HEK293T (cell line): ENCODE measurements at regions not wholly inside any gene's neighbourhood (a gene's known extent, or its start where the extent isn't known, plus 50 kb on each side); places are given as distances from the start of the nearest gene placed in this dataset.

Experiments
- CTCF ChIA-PET: fragments of 350-600 bp; formaldehyde crosslinking; extraction: SDS; loops from one replicate; lab custom pipeline; 2021; ENCODE audit warnings: antibody characterized with exemption, inconsistent platforms; lab: Yijun Ruan, JAX
- POLR2A ChIA-PET: fragments of 350-600 bp; formaldehyde crosslinking; extraction: SDS; loops from one replicate; lab custom pipeline; 2020; ENCODE audit warnings: antibody characterized with exemption, inconsistent platforms; lab: Yijun Ruan, JAX
- DNase-seq: peaks from one replicate; pipeline ENCODE4 v3.0.0; 2012; ENCODE audit warnings: mixed read lengths; ENCODE audit errors: extremely low spot score
- ARNT ChIP-seq: fragments of 450-650 bp; IDR thresholded peaks from 2 replicates; pipeline ENCODE4 v1.6.1; 2017; ENCODE audit warnings: mild to moderate bottlenecking
- BHLHE40 ChIP-seq: fragments of 450-650 bp; IDR thresholded peaks from 2 replicates; pipeline ENCODE4 v1.6.1; 2016; ENCODE audit warnings: mild to moderate bottlenecking, moderate library complexity, borderline replicate concordance
- CTBP1 ChIP-seq: fragments of 450-650 bp; IDR thresholded peaks from 2 replicates; pipeline ENCODE4 v1.6.1; 2016; ENCODE audit warnings: borderline replicate concordance
- ELF4 ChIP-seq: fragments of 450-650 bp; IDR thresholded peaks from 2 replicates; pipeline ENCODE4 v1.6.1; 2017; ENCODE audit warnings: antibody characterized with exemption
- FOXA1 ChIP-seq: fragments of 450-650 bp; IDR thresholded peaks from 2 replicates; pipeline ENCODE4 v1.6.1; 2016; ENCODE audit warnings: mild to moderate bottlenecking
- FOXK2 ChIP-seq: fragments of 450-650 bp; IDR thresholded peaks from 2 replicates; pipeline ENCODE4 v1.6.1; 2016; ENCODE audit warnings: mild to moderate bottlenecking
- FOXM1 ChIP-seq: fragments of 450-650 bp; IDR thresholded peaks from 2 replicates; pipeline ENCODE4 v1.6.1; 2017; ENCODE audit warnings: mild to moderate bottlenecking, borderline replicate concordance
- HDGF ChIP-seq: fragments of 450-650 bp; IDR thresholded peaks from 2 replicates; pipeline ENCODE4 v1.6.1; 2017; ENCODE audit warnings: antibody characterized with exemption, borderline replicate concordance
- L3MBTL2 ChIP-seq: fragments of 450-650 bp; conservative IDR thresholded peaks from 2 replicates; pipeline ENCODE4 v1.6.1; 2016; ENCODE audit warnings: mild to moderate bottlenecking
- LEF1 ChIP-seq: fragments of 450-650 bp; IDR thresholded peaks from 2 replicates; pipeline ENCODE4 v1.6.1; 2017; ENCODE audit warnings: mild to moderate bottlenecking, borderline replicate concordance
- NFRKB ChIP-seq: fragments of 450-650 bp; IDR thresholded peaks from 2 replicates; pipeline ENCODE4 v1.6.1; 2016; ENCODE audit warnings: mild to moderate bottlenecking, moderate library complexity
- PKNOX1 ChIP-seq: fragments of 450-650 bp; IDR thresholded peaks from 2 replicates; pipeline ENCODE4 v1.6.1; 2016
- SP1 ChIP-seq: fragments of 450-650 bp; IDR thresholded peaks from 2 replicates; pipeline ENCODE4 v1.6.1; 2017
- SUZ12 ChIP-seq: fragments of 450-650 bp; IDR thresholded peaks from 2 replicates; pipeline ENCODE4 v1.6.1; 2016; ENCODE audit warnings: mild to moderate bottlenecking
- TARDBP ChIP-seq: fragments of 450-650 bp; IDR thresholded peaks from 2 replicates; pipeline ENCODE4 v1.6.1; 2016
- ZNF384 ChIP-seq: fragments of 450-650 bp; IDR thresholded peaks from 2 replicates; pipeline ENCODE4 v1.6.1; 2016

GRCh38 chr5:18321262-18321942, 687.1 kb downstream of the TAF11L14 start:
- POLR2A ChIA-PET, result no interaction called here

GRCh38 chr5:18323891-18324290, 689.6 kb downstream of the TAF11L14 start:
- ChIA-PET CTCF (no interaction called here), POLR2A (no interaction called here)
- no peak for TF ChIP-seq ARNT
- TF ChIP-seq NFRKB, result no peak
- TF ChIP-seq FOXK2, result no peak
- TF ChIP-seq CTBP1, result no peak
- no peak for TF ChIP-seq ZNF384
- TF ChIP-seq FOXA1, result no peak
- no peak for TF ChIP-seq SP1
- TF ChIP-seq ELF4, result no peak
- TF ChIP-seq L3MBTL2, result no peak
- TF ChIP-seq SUZ12, result no peak
- TF ChIP-seq BHLHE40, result no peak
- no peak for TF ChIP-seq PKNOX1
- TF ChIP-seq FOXM1, result no peak
- no peak for TF ChIP-seq TARDBP
- TF ChIP-seq HDGF, result no peak
- no peak for DNase-seq

More at GRCh38 chr5:18321262-18321942, 687.1 kb downstream of the TAF11L14 start:
- CTCF ChIA-PET, result no interaction called here
- TF ChIP-seq TARDBP (no peak), ARNT (no peak)
- no peak for DNase-seq

- ChIA-PET CTCF (no interaction called here), POLR2A (no interaction called here)
- no peak for TF ChIP-seq ELF4
- TF ChIP-seq L3MBTL2, result no peak
- DNase-seq, result no peak
These were observed 691.2 kb downstream of the TAF11L14 start for GRCh38 chr5:18325431-18325830.

GRCh38 chr5:18329328-18329727, 695.1 kb downstream of the TAF11L14 start:
- no peak for TF ChIP-seq ELF4
- no peak for TF ChIP-seq FOXA1
- no peak for TF ChIP-seq SUZ12
- no peak for TF ChIP-seq PKNOX1
- no peak for TF ChIP-seq TARDBP
- TF ChIP-seq LEF1, result no peak
- TF ChIP-seq FOXK2, result no peak
- no peak for TF ChIP-seq ARNT
- ChIA-PET CTCF (no interaction called here), POLR2A (no interaction called here)
- no peak for DNase-seq

GRCh38 chr5:18333841-18334240, 699.6 kb downstream of the TAF11L14 start:
- ChIA-PET CTCF (no interaction called here), POLR2A (no interaction called here)
- no peak for DNase-seq
- TF ChIP-seq ELF4, result no peak
- TF ChIP-seq CTBP1, result no peak
- TF ChIP-seq L3MBTL2, result no peak
- no peak for TF ChIP-seq SUZ12
- TF ChIP-seq FOXA1, result no peak
- TF ChIP-seq BHLHE40, result no peak
- TF ChIP-seq TARDBP, result no peak
- TF ChIP-seq HDGF, result no peak
- no peak for TF ChIP-seq NFRKB
- no peak for TF ChIP-seq SP1
- TF ChIP-seq FOXK2, result no peak
- no peak for TF ChIP-seq ZNF384
- TF ChIP-seq FOXM1, result no peak
- no peak for TF ChIP-seq ARNT

- TF ChIP-seq ZNF384 (no peak), BHLHE40 (no peak), SUZ12 (no peak), FOXA1 (no peak), ARNT (no peak), ELF4 (no peak), CTBP1 (no peak), HDGF (no peak), L3MBTL2 (no peak), PKNOX1 (no peak), LEF1 (no peak), SP1 (no peak), NFRKB (no peak), FOXK2 (no peak), TARDBP (no peak), FOXM1 (no peak)
- POLR2A ChIA-PET, result no interaction called here
These were observed 700.7 kb downstream of the TAF11L14 start for GRCh38 chr5:18334949-18335348.

GRCh38 chr5:18354828-18355227, 720.6 kb downstream of the TAF11L14 start:
- DNase-seq, result no peak
- ChIA-PET POLR2A (no interaction called here), CTCF (no interaction called here)
- no peak for TF ChIP-seq ZNF384
- TF ChIP-seq FOXK2, result no peak
- TF ChIP-seq SUZ12, result no peak
- no peak for TF ChIP-seq FOXM1
- TF ChIP-seq ELF4, result no peak
- TF ChIP-seq FOXA1, result no peak
- TF ChIP-seq CTBP1, result no peak
- TF ChIP-seq HDGF, result no peak
- TF ChIP-seq TARDBP, result no peak
- no peak for TF ChIP-seq L3MBTL2
- no peak for TF ChIP-seq NFRKB
- no peak for TF ChIP-seq LEF1
- no peak for TF ChIP-seq ARNT

More at GRCh38 chr5:18334949-18335348, 700.7 kb downstream of the TAF11L14 start:
- no peak for DNase-seq
- CTCF ChIA-PET, result interaction anchor here (0.5 kb wide), 1 partner anchor 215 kb away, joined by 4 read pairs; no protein-coding TSS in a partner anchor
